IMR-90 (cell line): ENCODE measurements at regions not wholly inside any gene's neighbourhood (a gene's known extent, or its start where the extent isn't known, plus 50 kb on each side); places are given as distances from the start of the nearest gene placed in this dataset.

Source experiments
- ATAC-seq: fragments of 200-7000 bp; cut with Tn5 transposase; 2 replicates; pipeline ENCODE4 v1.9.1; 2020; ENCODE audit warnings: low read depth, mild to moderate bottlenecking, moderate library complexity
- BruUV-seq: library from RNA; stranded (reverse); fragments of 400-500 nt; replicated peaks from 2 replicates; lab custom pipeline; 2021; lab: Mats Ljungman, UMichigan
- CTCF ChIA-PET: fragments of 300-600 bp; formaldehyde crosslinking; extraction: SDS; loops from one replicate; lab custom pipeline; 2021; ENCODE audit warnings: antibody characterized with exemption; lab: Yijun Ruan, JAX
- POLR2A ChIA-PET: fragments of 300-600 bp; sonication (Branson Sonifier 250); formaldehyde crosslinking; loops from one replicate; lab custom pipeline; 2022; ENCODE audit warnings: antibody characterized with exemption; ENCODE audit not compliant: unreplicated experiment; lab: Charles Lee
- DNase-seq: peaks from one replicate; pipeline ENCODE4 v3.0.0; 2013
- H2AFZ ChIP-seq: replicated peaks from 2 replicates; pipeline ENCODE3; 2013; ENCODE audit warnings: low read length, mild to moderate bottlenecking; ENCODE audit not compliant: poor library complexity
- H2AK5ac ChIP-seq: 2 replicates; pipeline ENCODE4 v1.6.1; 2013; ENCODE audit warnings: low read depth, low read length, inconsistent platforms
- H2AK9ac ChIP-seq: replicated peaks from 2 replicates; pipeline ENCODE3; 2013; ENCODE audit warnings: mild to moderate bottlenecking, low read depth, low read length, moderate library complexity; ENCODE audit not compliant: poor library complexity
- H2BK120ac ChIP-seq: 2 replicates; pipeline ENCODE4 v1.6.1; 2013; ENCODE audit warnings: low read depth, low read length, inconsistent platforms
- H2BK15ac ChIP-seq: 3 replicates; pipeline ENCODE4 v1.6.1; 2013; ENCODE audit warnings: low read depth, low read length, inconsistent platforms
- H2BK20ac ChIP-seq: 2 replicates; pipeline ENCODE4 v1.6.1; 2013; ENCODE audit warnings: low read depth, mild to moderate bottlenecking, inconsistent platforms, low read length, moderate library complexity
- H2BK5ac ChIP-seq: 2 replicates; pipeline ENCODE4 v1.6.1; 2013; ENCODE audit warnings: mild to moderate bottlenecking, low read depth, low read length, inconsistent platforms; ENCODE audit not compliant: poor library complexity, severe bottlenecking
- H3K14ac ChIP-seq: replicated peaks from 2 replicates; pipeline ENCODE4 v1.6.1; 2013; ENCODE audit warnings: low read depth, low read length, inconsistent platforms
- H3K18ac ChIP-seq: 2 replicates; pipeline ENCODE4 v1.6.1; 2013; ENCODE audit warnings: low read depth, low read length, control low read depth
- H3K23ac ChIP-seq: 2 replicates; pipeline ENCODE4 v1.6.1; 2013; ENCODE audit warnings: low read depth, low read length, inconsistent platforms
- H3K27ac ChIP-seq: 2 replicates; pipeline ENCODE4 v1.5.1; 2013; ENCODE audit warnings: mild to moderate bottlenecking, control low read depth, low read length; ENCODE audit not compliant: insufficient read depth
- H3K27me3 ChIP-seq: 2 replicates; pipeline ENCODE4 v1.6.1; 2013; ENCODE audit warnings: low read length; ENCODE audit not compliant: control insufficient read depth, insufficient read depth
- H3K36me3 ChIP-seq: 2 replicates; pipeline ENCODE4 v1.6.1; 2013; ENCODE audit warnings: low read length, mixed read lengths; ENCODE audit not compliant: control insufficient read depth, insufficient read depth
- H3K4ac ChIP-seq: 2 replicates; pipeline ENCODE4 v1.6.1; 2013; ENCODE audit warnings: low read depth, low read length, inconsistent platforms
- H3K4me1 ChIP-seq: 2 replicates; pipeline ENCODE4 v1.6.1; 2013; ENCODE audit warnings: low read length, mixed read lengths; ENCODE audit not compliant: control insufficient read depth, insufficient read depth
- H3K4me2 ChIP-seq: 2 replicates; pipeline ENCODE4 v1.6.1; 2013; ENCODE audit warnings: low read depth, mild to moderate bottlenecking, control low read depth, low read length, moderate library complexity
- H3K4me3 ChIP-seq: 2 replicates; pipeline ENCODE4 v1.5.1; 2013; ENCODE audit warnings: low read depth, mild to moderate bottlenecking, control low read depth, low read length, moderate library complexity; ENCODE audit not compliant: insufficient read depth
- H3K56ac ChIP-seq: 2 replicates; pipeline ENCODE4 v1.6.1; 2013; ENCODE audit warnings: low read length, inconsistent platforms; ENCODE audit not compliant: insufficient read depth; ENCODE audit errors: extremely low read depth
- H3K79me1 ChIP-seq, 2 experiments: 2 replicates each; pipeline ENCODE4 v1.6.1; 2013; ENCODE audit warnings: low read length in 2 of 2, inconsistent platforms in 1 of 2, low read depth in 1 of 2
- H3K9ac ChIP-seq: 2 replicates; pipeline ENCODE4 v1.6.1; 2013; ENCODE audit warnings: low read depth, low read length, control low read depth
- H3K9me1 ChIP-seq: 2 replicates; pipeline ENCODE4 v1.6.1; 2013; ENCODE audit warnings: low read length, inconsistent platforms; ENCODE audit not compliant: insufficient read depth
- H3K9me3 ChIP-seq: 2 replicates; pipeline ENCODE4 v1.6.1; 2013; ENCODE audit warnings: low read length; ENCODE audit not compliant: control insufficient read depth, insufficient read depth
- H4K20me1 ChIP-seq: 2 replicates; pipeline ENCODE4 v1.6.1; 2013; ENCODE audit warnings: low read length, inconsistent platforms; ENCODE audit not compliant: insufficient read depth
- H4K5ac ChIP-seq: 2 replicates; pipeline ENCODE4 v1.6.1; 2013; ENCODE audit warnings: mild to moderate bottlenecking, low read depth, low read length, control low read depth
- H4K8ac ChIP-seq, 2 experiments: 2 replicates each; pipeline ENCODE4 v1.6.1; 2013; ENCODE audit warnings: low read depth in 2 of 2, low read length in 2 of 2, control low read depth in 1 of 2, inconsistent platforms in 1 of 2
- H4K91ac ChIP-seq: 2 replicates; pipeline ENCODE4 v1.6.1; 2013; ENCODE audit warnings: low read depth, low read length, inconsistent platforms; ENCODE audit not compliant: insufficient read depth
- CEBPB ChIP-seq: IDR thresholded peaks from 2 replicates; pipeline ENCODE4 v1.6.1; 2012; ENCODE audit warnings: low read depth, low read length, improper control_type of control experiment
- CHD1 ChIP-seq: IDR thresholded peaks from 2 replicates; pipeline ENCODE4 v1.6.1; 2012; ENCODE audit warnings: low read depth, low read length, improper control_type of control experiment
- FOS ChIP-seq: fragments of 150-350 bp; IDR thresholded peaks from 2 replicates; pipeline ENCODE4 v1.6.1; 2016; ENCODE audit warnings: low read depth, low read length
- MAFK ChIP-seq: IDR thresholded peaks from 2 replicates; pipeline ENCODE4 v1.6.1; 2012; ENCODE audit warnings: low read depth, low read length, improper control_type of control experiment
- MAZ ChIP-seq: IDR thresholded peaks from 2 replicates; pipeline ENCODE4 v1.6.1; 2012; ENCODE audit warnings: low read depth, mild to moderate bottlenecking, low read length, improper control_type of control experiment, moderate library complexity, borderline replicate concordance
- MXI1 ChIP-seq: IDR thresholded peaks from 2 replicates; pipeline ENCODE4 v1.6.1; 2012; ENCODE audit warnings: low read depth, mild to moderate bottlenecking, low read length, moderate library complexity, borderline replicate concordance
- NFE2L2 ChIP-seq: fragments of 150-350 bp; IDR thresholded peaks from 2 replicates; pipeline ENCODE4 v1.6.1; 2016; ENCODE audit warnings: low read depth, mild to moderate bottlenecking, low read length
- POLR2A ChIP-seq: IDR thresholded peaks from 2 replicates; pipeline ENCODE4 v1.6.1; 2012; ENCODE audit warnings: mild to moderate bottlenecking, low read depth, low read length
- RAD21 ChIP-seq: IDR thresholded peaks from 2 replicates; pipeline ENCODE4 v1.6.1; 2012; ENCODE audit warnings: low read length, improper control_type of control experiment
- RCOR1 ChIP-seq: IDR thresholded peaks from 2 replicates; pipeline ENCODE4 v1.6.1; 2012; ENCODE audit warnings: mild to moderate bottlenecking, low read length, improper control_type of control experiment; ENCODE audit not compliant: insufficient replicate concordance
- RFX5 ChIP-seq: IDR thresholded peaks from 2 replicates; pipeline ENCODE4 v1.8.0; 2012; ENCODE audit warnings: low read depth, mild to moderate bottlenecking, low read length, moderate library complexity
- WGBS, 2 experiments: methylation state at CpG; one replicate each; pipeline versions ENCODE4 v1.1.5 to v1.1.7; 2013; ENCODE audit warnings: missing lambda C conversion rate in 2 of 2; ENCODE audit not compliant: insufficient read length in 1 of 2; ENCODE audit errors: extremely low coverage in 2 of 2; 5-methylcytosine and 5-hydroxymethylcytosine counted together
- dilution Hi-C: fragments of 300-500 bp; cut with HindIII; formaldehyde crosslinking; loops from one replicate; pipeline ENCODE4 v1.14.3; 2018; ENCODE audit warnings: low sequenced_read_pairs; ENCODE audit not compliant: unreplicated experiment
- in situ Hi-C: fragments of 300-500 bp; cut with MboI; formaldehyde crosslinking; loops from 3 replicates; pipeline ENCODE4 v1.14.3; 2019; ENCODE audit warnings: low sequenced_read_pairs, inconsistent platforms, mixed read lengths
- intact Hi-C: fragments of 100-400 bp; cut with micrococcal nuclease; formaldehyde crosslinking; loops from 2 replicates; pipeline ENCODE4 v1.10.0; 2022
- TF ChIP-seq, protein P1 (sequence below): conservative IDR thresholded peaks from 2 replicates; pipeline ENCODE4 v1.5.1; 2012; ENCODE audit warnings: mild to moderate bottlenecking, low read depth, low read length, improper control_type of control experiment
- TF ChIP-seq, protein P2 (sequence below): fragments of 150-350 bp; IDR thresholded peaks from 2 replicates; pipeline ENCODE4 v1.6.1; 2016; ENCODE audit warnings: low read depth, mild to moderate bottlenecking, low read length, moderate library complexity, borderline replicate concordance

DNA sequence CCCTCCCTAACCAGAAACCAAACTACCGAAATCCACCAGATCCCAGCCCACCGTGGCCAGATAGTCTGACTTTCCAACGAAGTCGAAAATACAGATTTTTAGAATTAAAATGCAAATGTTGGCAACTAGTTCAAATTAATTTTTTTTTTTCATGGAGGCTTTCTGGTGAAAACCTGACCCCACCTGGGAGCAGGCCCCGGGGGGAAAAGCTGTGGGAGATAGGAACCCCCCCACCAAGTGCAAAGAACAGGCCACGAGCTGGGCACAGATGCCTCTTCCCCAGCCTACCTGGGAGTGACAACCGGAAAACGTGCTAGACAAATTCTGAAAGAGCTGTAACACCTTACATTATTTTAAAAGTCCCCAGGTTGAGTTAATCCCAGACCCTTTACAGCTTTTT lies 333.8 kb downstream of the PREX1 start:
- Histone ChIP-seq H3K9me1 (no peaks in the 10 kb centered on the region), H2AFZ (no peak overlapping the region), H3K27ac (no peak overlapping the region), H3K9ac (no peak overlapping the region), H2BK15ac (no peak overlapping the region), H4K20me1 (no peaks in the 10 kb centered on the region), H3K18ac (no peak overlapping the region), H2BK120ac (no peak overlapping the region), H3K23ac (no peak overlapping the region), H4K5ac (no peak overlapping the region), H3K4me2 (no peak overlapping the region), H4K8ac (no peak overlapping the region), H3K9me3 (no peaks in the 10 kb centered on the region), H2BK5ac (no peak overlapping the region), H3K36me3 (no peaks in the 10 kb centered on the region), H2AK9ac (no peak overlapping the region), H3K4me3 (no peak overlapping the region), H2AK5ac (no peak overlapping the region), H4K91ac (no peak overlapping the region), H3K79me1 (no peaks in the 10 kb centered on the region), H3K4me1 (no peaks in the 10 kb centered on the region), H3K27me3 (no peaks in the 10 kb centered on the region; the same call in 1 of the 2 replicates), H3K4ac (no peak overlapping the region), H3K14ac (no peak overlapping the region), H2BK20ac (no peak overlapping the region), H3K56ac (no peak overlapping the region)
- WGBS, 2 experiments, result no CpG with 5 or more reads among the region's 8 CpGs
- ATAC-seq (no peak), DNase-seq (no peak)
- no peak for TF ChIP-seq CEBPB
- no peak for TF ChIP-seq FOS
- TF ChIP-seq RFX5, result no peak
- TF ChIP-seq, protein P1, sequence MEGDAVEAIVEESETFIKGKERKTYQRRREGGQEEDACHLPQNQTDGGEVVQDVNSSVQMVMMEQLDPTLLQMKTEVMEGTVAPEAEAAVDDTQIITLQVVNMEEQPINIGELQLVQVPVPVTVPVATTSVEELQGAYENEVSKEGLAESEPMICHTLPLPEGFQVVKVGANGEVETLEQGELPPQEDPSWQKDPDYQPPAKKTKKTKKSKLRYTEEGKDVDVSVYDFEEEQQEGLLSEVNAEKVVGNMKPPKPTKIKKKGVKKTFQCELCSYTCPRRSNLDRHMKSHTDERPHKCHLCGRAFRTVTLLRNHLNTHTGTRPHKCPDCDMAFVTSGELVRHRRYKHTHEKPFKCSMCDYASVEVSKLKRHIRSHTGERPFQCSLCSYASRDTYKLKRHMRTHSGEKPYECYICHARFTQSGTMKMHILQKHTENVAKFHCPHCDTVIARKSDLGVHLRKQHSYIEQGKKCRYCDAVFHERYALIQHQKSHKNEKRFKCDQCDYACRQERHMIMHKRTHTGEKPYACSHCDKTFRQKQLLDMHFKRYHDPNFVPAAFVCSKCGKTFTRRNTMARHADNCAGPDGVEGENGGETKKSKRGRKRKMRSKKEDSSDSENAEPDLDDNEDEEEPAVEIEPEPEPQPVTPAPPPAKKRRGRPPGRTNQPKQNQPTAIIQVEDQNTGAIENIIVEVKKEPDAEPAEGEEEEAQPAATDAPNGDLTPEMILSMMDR, result no peak
- TF ChIP-seq MAZ, result no peak
- TF ChIP-seq, protein P2, sequence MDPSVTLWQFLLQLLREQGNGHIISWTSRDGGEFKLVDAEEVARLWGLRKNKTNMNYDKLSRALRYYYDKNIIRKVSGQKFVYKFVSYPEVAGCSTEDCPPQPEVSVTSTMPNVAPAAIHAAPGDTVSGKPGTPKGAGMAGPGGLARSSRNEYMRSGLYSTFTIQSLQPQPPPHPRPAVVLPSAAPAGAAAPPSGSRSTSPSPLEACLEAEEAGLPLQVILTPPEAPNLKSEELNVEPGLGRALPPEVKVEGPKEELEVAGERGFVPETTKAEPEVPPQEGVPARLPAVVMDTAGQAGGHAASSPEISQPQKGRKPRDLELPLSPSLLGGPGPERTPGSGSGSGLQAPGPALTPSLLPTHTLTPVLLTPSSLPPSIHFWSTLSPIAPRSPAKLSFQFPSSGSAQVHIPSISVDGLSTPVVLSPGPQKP, result no peak
- TF ChIP-seq MXI1, result no peak
- TF ChIP-seq RAD21, result no peak
- no peak for TF ChIP-seq CHD1
- TF ChIP-seq POLR2A, result no peak
- no peak for TF ChIP-seq NFE2L2
- TF ChIP-seq RCOR1, result no peak
- no peak for TF ChIP-seq MAFK
- in situ Hi-C loops, result no loop called here
- intact Hi-C loops, result no loop called here
- dilution Hi-C loops, result no loop called here
- CTCF ChIA-PET, result no interaction called here
- POLR2A ChIA-PET, result no interaction called here
- BruUV-seq, result no TSS peak
